CD4-positive, alpha-beta T cell treated with Interferon alpha-2 for 1 hour (primary cell): ENCODE measurements at regions not wholly inside any gene's neighbourhood (a gene's known extent, or its start where the extent isn't known, plus 50 kb on each side); places are given as distances from the start of the nearest gene placed in this dataset.
"Not testable (repeated sequence)": the region's sequence is repeated elsewhere in the genome, so short reads cannot be mapped to it uniquely, and the experiment has no call there.

ENCODE experiments used
- DNase-seq, 2 donors: peaks; one replicate each; pipeline ENCODE4 v3.0.0-alpha.2; 2020 to 2022

DNA sequence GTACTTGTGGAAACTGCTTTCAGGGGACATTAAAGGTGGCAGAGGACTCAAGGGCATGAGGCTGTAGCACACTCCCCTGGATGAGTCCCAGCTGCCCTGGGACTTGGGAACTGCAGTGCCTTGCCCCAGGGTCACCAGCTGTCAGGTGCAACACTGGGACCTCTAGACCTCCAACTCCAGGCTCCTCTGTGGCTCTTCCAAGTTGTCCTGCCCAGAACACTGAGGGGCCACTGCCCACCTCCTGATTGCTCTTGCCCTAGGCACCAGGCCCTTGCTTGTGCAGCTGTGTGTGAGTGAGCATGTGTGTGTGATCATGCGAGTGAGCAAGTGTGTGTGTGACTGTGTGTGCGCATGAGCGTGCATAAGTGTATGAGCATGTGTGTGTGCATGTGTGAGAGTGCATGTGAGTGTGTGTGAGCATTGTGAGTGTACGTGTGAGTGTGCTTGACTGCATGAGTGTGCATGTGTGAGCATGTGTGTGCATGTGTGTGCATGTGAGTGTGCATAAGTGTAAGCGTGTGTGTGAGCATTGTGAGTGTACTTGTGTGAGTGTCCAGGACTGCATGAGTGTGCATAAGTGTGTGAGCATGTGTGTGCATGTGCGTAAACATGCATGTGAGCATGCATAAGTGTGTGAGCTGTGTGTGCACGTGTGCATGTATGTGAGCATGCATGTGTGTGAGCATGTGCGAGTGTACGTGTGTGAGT is 301.5 kb downstream of the NDUFA10 start:
- DNase-seq = no peak

GRCh38 chr2:239722760-239723470 is 302.2 kb downstream of the NDUFA10 start:
- DNase-seq = no peak

- DNase-seq = no peak
Measured at GRCh38 chr2:239721991-239722759, 303.0 kb downstream of the NDUFA10 start.

GRCh38 chr2:239721531-239721930 is 303.6 kb downstream of the NDUFA10 start:
- no peak for DNase-seq

DNA sequence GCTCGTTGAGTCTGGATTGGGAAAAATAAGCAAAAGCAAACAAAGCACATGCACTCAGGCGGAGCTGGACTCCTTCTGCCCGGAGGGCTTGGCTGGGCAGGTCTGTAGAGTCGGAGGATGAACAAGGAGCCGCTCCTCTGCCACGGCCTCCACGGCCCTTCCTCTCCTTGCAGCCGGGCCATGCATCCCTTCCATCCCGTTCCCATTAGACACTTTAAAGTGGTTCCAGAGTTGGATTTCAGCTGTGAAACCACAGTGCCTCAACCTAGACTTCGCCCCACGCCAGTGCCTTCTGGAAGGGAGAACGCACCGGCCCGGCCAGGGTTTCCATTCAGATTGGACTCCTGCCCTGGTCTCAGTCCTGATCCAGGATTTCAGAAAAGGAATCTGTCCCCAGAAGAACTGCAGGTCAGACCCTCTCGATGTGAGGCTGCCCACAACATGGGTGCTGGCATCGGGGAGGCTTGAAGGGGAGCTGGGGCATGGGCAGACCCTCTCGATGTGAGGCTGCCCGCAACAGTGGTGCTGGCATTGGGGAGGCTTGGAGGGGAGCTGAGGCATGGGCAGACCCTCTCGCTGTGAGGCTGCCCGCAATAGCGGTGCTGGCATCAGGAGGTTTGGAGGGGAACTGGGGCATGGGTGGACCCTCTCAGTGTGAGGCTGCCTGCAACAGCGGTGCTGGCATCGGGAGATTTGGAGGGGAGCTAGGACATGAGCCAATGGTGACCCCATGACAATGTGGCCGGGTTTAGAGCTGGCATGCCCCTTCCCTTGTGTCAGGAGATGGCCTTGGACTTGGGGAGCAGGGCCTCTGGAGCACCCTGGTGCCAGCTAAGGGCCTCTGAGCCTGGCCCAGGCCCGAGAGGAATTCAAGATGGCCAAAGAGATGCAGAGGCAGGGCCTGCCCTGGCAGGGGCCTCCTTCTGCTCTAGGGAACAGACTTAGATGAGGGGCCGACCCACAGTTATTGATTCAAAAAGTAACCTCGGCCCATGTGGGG is 304.5 kb downstream of the NDUFA10 start:
- DNase-seq = no peak

GRCh38 chr2:239719791-239720360 is 305.3 kb downstream of the NDUFA10 start:
- no peak for DNase-seq

DNA sequence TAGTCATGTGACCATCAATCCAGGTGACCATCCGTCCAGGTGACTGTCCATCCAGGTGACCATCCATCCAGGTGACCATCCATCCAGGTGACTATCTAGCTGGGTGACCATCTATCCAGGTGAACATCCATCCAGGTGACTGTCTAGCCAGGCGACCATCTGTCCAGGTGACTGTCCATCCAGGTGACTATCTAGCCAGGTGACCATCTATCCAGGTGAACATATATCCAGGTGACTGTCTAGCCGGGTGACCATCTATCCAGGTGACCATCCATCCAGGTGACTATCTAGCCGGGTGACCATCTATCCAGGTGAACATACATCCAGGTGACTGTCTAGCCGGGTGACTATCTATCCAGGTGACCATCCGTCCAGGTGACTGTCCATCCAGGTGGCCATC is 306.2 kb downstream of the NDUFA10 start:
- DNase-seq = not testable (repeated sequence)

GRCh38 chr2:239717706-239718105 is 307.4 kb downstream of the NDUFA10 start:
- no peak for DNase-seq

DNA sequence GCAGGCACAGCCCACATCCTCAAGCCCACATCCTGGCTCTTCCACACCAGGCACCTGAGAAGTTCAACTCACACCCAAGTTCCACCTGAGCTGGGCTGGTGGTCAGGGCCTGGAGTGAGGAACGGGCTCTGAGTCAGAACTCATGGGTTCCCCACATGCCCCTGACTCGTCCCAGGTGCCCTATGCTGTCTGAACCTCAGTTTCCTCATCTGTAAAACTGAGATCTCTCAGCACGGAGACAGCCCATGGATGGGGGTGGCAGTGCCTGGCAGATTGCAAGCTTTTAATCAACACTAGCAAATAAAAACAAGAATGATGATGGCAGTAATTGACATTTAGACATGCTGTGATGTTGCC is 307.8 kb downstream of the NDUFA10 start:
- DNase-seq = no peak

DNA sequence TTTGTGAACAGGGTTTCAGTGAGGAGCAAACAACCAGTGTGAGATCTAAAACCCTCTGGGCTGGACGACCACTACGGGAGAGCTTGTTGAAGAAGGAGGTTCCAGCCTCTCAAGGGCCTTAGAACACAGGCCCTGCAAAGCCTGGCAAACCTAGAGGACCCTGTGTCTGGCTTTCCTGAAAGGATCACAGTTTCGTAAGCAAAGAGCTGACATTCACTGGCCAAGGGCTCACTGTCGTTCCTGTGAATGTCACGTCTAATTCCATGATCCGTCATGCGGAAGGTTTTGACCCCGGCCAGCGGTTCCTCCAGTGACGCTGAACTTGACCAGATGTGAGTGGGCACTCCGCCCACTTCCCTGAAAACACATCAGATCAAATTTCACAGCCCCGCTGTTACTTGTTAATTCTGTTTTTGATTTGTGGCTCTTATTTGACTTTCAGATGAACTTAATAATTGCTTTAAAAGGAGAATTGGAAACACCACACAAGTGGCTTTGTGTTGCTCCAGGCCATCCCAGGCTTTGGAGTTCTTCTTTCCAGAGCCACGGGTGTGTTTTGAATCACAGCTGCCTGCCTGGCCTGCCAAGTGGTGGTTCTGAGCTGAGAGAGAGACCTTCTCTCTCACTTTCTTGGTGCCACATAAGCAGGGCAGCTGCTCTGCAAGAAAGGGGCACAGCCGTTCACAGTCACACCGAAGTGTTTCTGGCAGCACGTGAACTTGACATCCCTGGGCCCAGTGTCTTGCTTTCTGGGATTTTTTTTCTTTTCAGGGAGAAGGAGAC is 308.4 kb downstream of the NDUFA10 start:
- DNase-seq = no peak

GRCh38 chr2:239716009-239716408 is 309.1 kb downstream of the NDUFA10 start:
- no peak for DNase-seq

GRCh38 chr2:239715606-239716005 is 309.5 kb downstream of the NDUFA10 start:
- DNase-seq = no peak

- no peak for DNase-seq
Measured at GRCh38 chr2:239715202-239715601, 309.9 kb downstream of the NDUFA10 start.

- no peak for DNase-seq
Measured at GRCh38 chr2:239714116-239714515, 311.0 kb downstream of the NDUFA10 start.

DNA sequence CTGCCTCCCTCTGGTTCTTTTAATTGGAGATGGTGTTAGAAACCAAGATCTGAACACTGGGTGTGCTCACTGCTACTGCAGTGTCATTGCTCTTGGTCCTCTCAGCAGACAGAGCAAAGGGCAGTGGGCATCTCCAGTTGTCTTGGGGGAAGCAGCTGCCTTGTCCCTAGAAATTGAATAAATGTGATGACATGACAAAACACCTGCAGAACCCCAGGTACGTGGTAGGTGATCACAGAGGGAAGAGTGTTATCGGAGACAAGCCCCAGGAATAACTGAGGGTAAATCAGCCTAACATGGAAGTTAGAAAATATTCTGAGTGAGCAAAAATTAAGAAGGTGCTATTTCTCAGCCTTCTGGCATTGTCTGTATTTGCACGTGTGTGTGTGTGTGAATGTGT is 311.9 kb upstream of the HDAC4 start:
- DNase-seq = no peak

DNA sequence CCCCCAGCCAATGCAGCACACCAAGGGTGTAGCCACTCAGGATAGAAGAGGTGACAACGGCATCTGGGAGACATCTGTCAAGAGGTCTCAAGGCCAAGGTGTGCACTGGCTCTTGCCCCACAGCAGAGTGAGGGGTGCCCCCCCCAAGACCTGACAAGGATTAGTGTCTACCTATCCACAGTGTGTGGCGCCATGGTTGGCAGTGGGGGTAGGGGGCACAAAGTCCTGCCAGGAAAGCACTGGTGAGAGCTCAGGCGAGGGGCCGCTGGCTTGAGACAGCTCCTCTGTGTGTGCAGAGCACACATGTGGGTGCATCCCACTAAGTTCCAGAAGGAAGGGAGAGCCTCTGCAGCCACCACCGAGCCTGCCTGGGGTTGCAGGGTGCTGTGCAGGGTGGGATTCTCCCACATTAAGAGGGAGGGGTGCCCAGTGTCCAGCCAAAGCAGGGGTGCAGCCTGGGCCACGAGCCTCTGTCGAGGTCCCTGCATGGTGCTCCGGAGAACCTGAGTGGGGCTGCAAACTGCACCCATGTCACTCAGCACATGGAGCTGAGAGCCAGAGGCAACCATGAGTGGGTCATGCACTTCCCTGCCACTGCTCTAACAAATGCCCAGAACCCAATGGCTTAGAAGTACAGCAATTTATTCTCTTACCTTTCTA is 311.2 kb upstream of the HDAC4 start:
- no peak for DNase-seq

- DNase-seq = no peak
Measured at GRCh38 chr2:239710953-239711861, 310.4 kb upstream of the HDAC4 start.

DNA sequence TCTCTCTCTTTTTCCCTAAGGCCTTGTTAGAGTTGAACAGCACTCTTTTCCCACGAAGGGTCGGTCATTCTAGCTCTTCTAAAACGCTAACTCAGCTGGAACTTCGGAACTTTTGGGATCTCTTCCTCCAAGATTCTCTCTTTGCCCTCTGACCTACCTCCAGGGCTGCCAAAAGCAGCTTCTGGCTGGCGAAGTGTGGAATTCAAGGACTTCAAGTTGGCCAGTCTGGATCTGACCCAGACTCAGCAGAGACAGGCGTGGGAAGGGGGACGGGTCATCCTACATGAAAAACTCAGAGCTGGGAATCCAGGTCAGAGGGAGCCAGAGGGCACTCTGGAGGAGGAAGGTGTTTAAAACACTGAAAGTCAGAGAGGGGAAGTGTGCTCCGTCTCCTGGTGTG is 305.5 kb upstream of the HDAC4 start:
- DNase-seq = no peak

GRCh38 chr2:239704737-239705136 is 303.9 kb upstream of the HDAC4 start:
- DNase-seq = no peak

DNA sequence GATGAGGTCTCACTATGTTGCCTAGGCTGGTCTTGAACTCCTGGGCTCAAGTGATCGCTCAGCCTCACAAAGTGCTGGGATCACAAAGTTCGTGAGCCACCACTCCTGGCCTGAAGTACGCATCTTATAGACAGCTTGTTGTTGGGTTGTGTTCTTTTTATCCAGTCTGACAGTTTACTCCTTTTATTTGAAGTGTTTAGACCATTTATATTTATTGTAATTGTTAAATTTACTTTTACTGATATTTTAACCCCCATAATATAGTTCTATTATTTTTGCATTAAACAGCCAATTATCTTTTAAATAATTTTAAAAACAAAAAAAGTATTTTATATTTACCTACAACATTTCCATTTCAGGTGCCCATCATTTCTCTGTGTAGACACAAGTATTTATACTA is 303.0 kb upstream of the HDAC4 start:
- DNase-seq = no peak
